HS-27A (cell line): ENCODE measurements at regions not wholly inside any gene's neighbourhood (a gene's known extent, or its start where the extent isn't known, plus 50 kb on each side); places are given as distances from the start of the nearest gene placed in this dataset.

ENCODE experiments used
- DNase-seq: peaks from one replicate; pipeline ENCODE4 v3.0.0-alpha.2; 2012; ENCODE audit warnings: low read depth, missing footprints

DNA sequence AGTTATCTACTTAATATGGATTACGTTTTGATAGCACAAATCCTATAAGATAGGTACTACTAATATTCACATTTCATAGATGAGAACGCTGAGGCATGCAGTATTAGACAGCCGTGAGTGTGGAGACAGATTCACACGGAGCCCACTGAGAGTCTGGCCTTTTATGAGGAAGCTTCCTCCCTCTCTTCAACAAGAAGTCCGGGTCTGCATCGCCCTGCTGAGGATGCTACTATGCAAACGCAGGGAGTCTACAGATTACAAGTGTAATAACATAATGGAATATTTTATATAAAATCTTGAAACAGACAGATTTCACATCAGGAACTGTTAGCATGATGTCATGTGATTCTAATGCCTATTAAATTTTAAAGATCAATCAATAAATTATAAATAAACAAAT lies 255.9 kb upstream of the GLI3 start:
- DNase-seq = no peak

DNA sequence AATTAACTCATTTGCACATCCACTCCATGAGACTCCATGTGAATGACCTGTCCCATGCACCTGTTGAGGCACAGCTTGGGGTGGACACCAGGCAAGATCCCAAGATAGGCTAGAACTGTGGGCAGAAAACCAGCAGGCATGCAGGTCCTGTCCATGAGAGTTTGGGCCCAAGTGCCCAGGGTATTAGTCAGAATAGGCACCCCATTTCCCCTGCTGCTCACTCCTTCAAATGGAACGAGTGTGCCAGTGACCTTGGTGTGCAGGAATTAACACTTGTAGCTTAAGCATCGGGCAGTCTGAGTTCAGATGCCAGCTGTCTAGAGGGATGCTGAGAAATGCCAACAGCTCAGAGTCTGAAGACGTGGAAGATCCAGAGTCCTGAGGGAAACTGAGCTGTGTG lies 254.1 kb upstream of the GLI3 start:
- DNase-seq = no peak

GRCh38 chr7:42489299-42489698 lies 252.3 kb upstream of the GLI3 start:
- DNase-seq = no peak

GRCh38 chr7:42485301-42485766 lies 248.3 kb upstream of the GLI3 start:
- no peak for DNase-seq

- DNase-seq = no peak
These were observed 246.9 kb upstream of the GLI3 start for GRCh38 chr7:42483886-42484285.

GRCh38 chr7:42479816-42480633 lies 243.0 kb upstream of the GLI3 start:
- DNase-seq = no peak

- no peak for DNase-seq
These were observed 242.4 kb upstream of the GLI3 start for GRCh38 chr7:42479452-42479815.

GRCh38 chr7:42478717-42479116 lies 241.7 kb upstream of the GLI3 start:
- DNase-seq = no peak

GRCh38 chr7:42476255-42476654 lies 239.2 kb upstream of the GLI3 start:
- no peak for DNase-seq

DNA sequence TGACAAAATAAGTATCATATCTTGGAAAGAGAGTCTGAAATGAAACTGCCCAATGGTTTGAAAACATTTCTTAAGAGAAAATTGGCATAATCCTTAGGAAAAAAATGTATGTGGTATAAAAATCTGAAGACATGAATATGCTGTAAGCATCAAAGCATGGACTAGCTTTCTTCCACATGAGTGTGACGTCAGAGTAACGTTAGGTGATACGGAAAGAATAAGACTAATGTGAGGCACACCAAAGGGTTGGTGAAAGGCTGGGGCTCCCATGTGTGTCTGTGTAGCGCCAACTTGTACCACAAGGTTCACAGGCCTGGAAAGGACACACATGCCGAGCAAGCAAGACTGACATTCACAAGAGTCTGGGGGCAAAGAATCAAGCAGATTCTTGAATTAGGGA lies 238.1 kb upstream of the GLI3 start:
- DNase-seq = no peak

- no peak for DNase-seq
These were observed 236.1 kb upstream of the GLI3 start for GRCh38 chr7:42473099-42473498.

DNA sequence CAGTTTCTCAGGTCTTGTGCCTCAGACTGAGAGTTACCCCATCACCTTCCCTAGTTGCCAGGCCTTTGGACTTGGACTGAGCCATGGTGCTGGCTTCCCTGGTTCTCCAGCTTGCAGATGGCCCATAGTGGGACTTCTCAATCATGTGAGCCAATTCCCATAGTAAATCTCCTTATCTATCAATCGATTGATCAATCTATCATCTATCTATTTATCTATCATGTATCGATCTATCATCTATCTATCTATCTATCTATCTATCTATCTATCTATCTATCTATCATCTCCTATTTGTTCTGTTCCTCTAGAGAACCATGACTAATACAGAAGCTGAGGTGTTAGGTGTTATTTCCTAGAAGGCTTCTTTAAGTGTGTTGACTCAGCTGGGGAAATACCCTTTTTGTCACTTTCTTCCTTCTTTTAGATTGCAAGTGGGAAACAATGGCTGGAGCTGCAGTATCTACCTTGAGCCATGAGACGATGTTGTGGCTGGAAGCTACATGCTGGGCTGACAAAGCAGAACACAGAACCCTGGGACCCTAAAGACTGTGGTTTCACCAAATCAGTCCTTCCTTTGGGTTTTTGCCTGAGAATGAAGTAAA lies 234.7 kb upstream of the GLI3 start:
- DNase-seq = no peak

- DNase-seq = no peak
These were observed 232.3 kb upstream of the GLI3 start for GRCh38 chr7:42469341-42469740.

DNA sequence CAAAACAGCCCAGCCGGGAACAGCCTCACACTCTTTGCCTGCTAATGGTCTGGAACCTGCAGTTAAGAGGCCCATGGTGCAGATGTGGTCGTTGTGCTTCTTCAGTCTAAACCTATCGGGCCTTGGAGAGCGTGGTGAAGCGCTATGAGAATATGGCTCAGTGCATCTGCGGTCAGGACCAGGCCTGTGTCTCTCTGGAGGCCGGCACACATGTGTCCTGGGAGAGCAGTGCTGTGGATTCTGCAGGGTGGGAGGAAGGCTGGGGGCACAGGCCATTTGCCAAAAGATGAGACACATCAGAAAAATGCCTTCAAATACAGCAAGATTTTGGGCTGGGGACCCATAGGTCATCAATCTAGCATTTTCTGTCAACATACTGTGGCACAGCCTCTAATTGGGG lies 231.5 kb upstream of the GLI3 start:
- no peak for DNase-seq

GRCh38 chr7:42461537-42461936 lies 224.5 kb upstream of the GLI3 start:
- no peak for DNase-seq

GRCh38 chr7:42460933-42461332 lies 223.9 kb upstream of the GLI3 start:
- DNase-seq = no peak

GRCh38 chr7:42460148-42460547 lies 223.1 kb upstream of the GLI3 start:
- DNase-seq = no peak

DNA sequence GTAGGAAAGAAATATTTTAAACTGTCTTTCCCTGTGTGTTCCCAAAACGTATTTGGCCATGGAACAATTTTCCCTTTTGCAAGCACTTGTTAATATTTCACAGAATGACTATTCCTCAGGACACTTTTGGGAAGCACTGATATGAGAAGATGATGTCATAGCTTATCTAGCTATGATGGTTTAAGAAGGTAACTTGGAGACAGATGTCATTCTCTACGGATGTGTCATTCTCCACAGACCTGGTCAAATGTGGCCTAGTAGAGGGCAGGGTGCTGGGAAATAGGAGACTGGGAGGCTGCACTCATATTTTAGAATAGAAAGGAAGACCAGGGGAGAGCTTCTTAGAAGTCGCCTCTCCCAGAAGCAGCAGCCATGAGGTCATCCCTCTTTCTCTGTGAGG lies 220.7 kb upstream of the GLI3 start:
- no peak for DNase-seq

- DNase-seq = no peak
These were observed 219.8 kb upstream of the GLI3 start for GRCh38 chr7:42456756-42457276.

GRCh38 chr7:42456267-42456666 lies 219.3 kb upstream of the GLI3 start:
- no peak for DNase-seq

DNA sequence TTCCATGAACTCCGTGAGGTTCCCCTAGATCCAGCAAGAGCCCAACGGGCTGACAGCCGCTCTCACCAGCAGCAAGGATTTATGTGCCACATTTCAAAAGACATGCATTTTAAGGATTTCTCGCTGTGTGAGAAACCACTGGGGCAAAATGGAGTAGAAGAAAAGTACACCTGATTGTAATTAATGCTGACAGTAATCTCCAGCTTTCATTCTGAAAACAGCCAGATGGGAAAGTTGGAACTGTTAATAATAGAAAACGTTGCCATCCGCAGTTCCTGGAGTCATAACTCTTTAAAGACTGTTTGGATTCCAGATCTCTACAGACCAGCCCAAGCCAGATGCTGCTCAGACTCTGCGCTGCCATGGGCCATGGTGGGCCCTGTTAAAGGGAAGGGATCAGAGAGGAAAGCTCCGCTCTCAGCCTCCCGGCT lies 216.9 kb upstream of the GLI3 start:
- DNase-seq = no peak

GRCh38 chr7:42452356-42452755 lies 215.3 kb upstream of the GLI3 start:
- DNase-seq = no peak

DNA sequence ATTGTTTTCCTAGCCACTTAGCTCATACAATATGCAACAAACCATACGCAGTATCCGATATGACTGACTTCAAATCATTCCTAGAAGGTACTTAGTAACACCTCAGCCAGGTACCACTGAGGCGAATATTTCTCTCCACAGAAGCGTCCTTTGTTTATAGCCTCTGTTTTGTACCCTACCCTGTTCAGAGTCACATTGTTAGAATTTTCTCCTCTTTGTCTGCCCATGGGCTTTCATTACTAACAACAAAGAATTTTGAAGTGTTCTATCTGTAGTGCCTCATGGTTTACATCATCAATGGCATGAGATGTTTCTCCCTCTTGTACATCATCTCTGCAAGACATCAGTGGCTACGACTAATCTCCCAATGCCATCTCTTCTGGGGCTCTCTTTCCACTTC lies 212.4 kb upstream of the GLI3 start:
- no peak for DNase-seq

GRCh38 chr7:42448901-42449300 lies 211.9 kb upstream of the GLI3 start:
- no peak for DNase-seq
